HG02885 (cell line): ENCODE measurements at regions not wholly inside any gene's neighbourhood (a gene's known extent, or its start where the extent isn't known, plus 50 kb on each side); places are given as distances from the start of the nearest gene placed in this dataset.

ENCODE experiments used
- ATAC-seq: cut with Tn5 transposase; IDR thresholded peaks from one replicate; pipeline ENCODE4 v1.9.1; 2021; ENCODE audit warnings: mild to moderate bottlenecking; ENCODE audit not compliant: unreplicated experiment, poor library complexity

GRCh38 chr1:209390764-209391163 is 192.8 kb upstream of the CAMK1G start:
- ATAC-seq: no peak

- no peak for ATAC-seq
These were observed 191.7 kb upstream of the CAMK1G start for GRCh38 chr1:209391792-209392191.

GRCh38 chr1:209395169-209395568 is 188.3 kb upstream of the CAMK1G start:
- no peak for ATAC-seq

GRCh38 chr1:209397371-209397770 is 186.1 kb upstream of the CAMK1G start:
- no peak for ATAC-seq

GRCh38 chr1:209397910-209398309 is 185.6 kb upstream of the CAMK1G start:
- ATAC-seq: no peak

GRCh38 chr1:209398313-209398991 is 185.1 kb upstream of the CAMK1G start:
- no peak for ATAC-seq

- ATAC-seq: no peak
These were observed 183.7 kb upstream of the CAMK1G start for GRCh38 chr1:209399800-209400199.

- ATAC-seq: no peak
These were observed 182.9 kb upstream of the CAMK1G start for GRCh38 chr1:209400351-209401220.

- ATAC-seq: no peak
These were observed 180.8 kb upstream of the CAMK1G start for GRCh38 chr1:209402697-209403096.

GRCh38 chr1:209403921-209404320 is 179.6 kb upstream of the CAMK1G start:
- ATAC-seq: no peak

- no peak for ATAC-seq
These were observed 178.9 kb upstream of the CAMK1G start for GRCh38 chr1:209404577-209404976.

- ATAC-seq: no peak
These were observed 178.2 kb upstream of the CAMK1G start for GRCh38 chr1:209405183-209405814.

- no peak for ATAC-seq
These were observed 177.3 kb upstream of the CAMK1G start for GRCh38 chr1:209406168-209406567.

GRCh38 chr1:209406595-209406994 is 176.9 kb upstream of the CAMK1G start:
- no peak for ATAC-seq

GRCh38 chr1:209409780-209410179 is 173.7 kb upstream of the CAMK1G start:
- ATAC-seq: no peak

GRCh38 chr1:209411491-209411929 is 172.0 kb upstream of the CAMK1G start:
- no peak for ATAC-seq

- no peak for ATAC-seq
These were observed 171.5 kb upstream of the CAMK1G start for GRCh38 chr1:209412036-209412435.

- no peak for ATAC-seq
These were observed 170.9 kb upstream of the CAMK1G start for GRCh38 chr1:209412566-209412965.

- ATAC-seq: no peak
These were observed 170.5 kb upstream of the CAMK1G start for GRCh38 chr1:209413062-209413461.

- no peak for ATAC-seq
These were observed 168.6 kb upstream of the CAMK1G start for GRCh38 chr1:209414803-209415329.

GRCh38 chr1:209416039-209416438 is 167.5 kb upstream of the CAMK1G start:
- ATAC-seq: no peak
